Anterior cingulate cortex (tissue), 58 donors: ENCODE measurements at regions not wholly inside any gene's neighbourhood (a gene's known extent, or its start where the extent isn't known, plus 50 kb on each side); places are given as distances from the start of the nearest gene placed in this dataset.
A peak's percentile ranks its signal among the peaks of the same experiment; 100 is the strongest.

Experiments used
- DNase-seq, 58 donors: peaks; one replicate each; lab custom pipeline; 2025; lab: John Stamatoyannopoulos, UW

GRCh38 chr5:68730979-68731654 is 362.7 kb upstream of the SLC30A5 start:
- DNase-seq = no peak

GRCh38 chr5:68732251-68732650 is 361.6 kb upstream of the SLC30A5 start:
- DNase-seq = no peak

GRCh38 chr5:68734781-68735180 is 359.0 kb upstream of the SLC30A5 start:
- DNase-seq = no peak

GRCh38 chr5:68738236-68738635 is 355.6 kb upstream of the SLC30A5 start:
- DNase-seq = peak in 5 of 58 donors; percentile 3 to 32 (median 18)

DNA sequence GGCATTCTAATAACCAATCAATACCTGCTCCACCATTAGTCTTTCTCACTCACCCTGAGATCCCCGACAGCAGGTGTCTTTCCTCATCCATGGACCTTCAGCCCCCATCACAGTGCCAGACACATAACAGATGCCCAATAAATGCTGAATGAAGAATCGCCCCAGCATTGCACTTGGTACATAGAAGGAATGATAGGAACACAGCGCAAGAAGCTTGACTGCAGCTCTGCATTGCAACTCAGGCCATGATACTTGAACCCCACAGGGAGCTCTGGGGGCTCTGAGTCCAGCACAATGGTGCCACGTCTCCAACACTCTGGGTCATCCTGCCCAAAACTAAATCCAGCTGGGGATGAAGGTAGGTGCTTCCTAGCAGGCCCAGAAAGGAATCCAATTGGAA is 355.0 kb upstream of the SLC30A5 start:
- DNase-seq = no peak

- DNase-seq = no peak
Observed at GRCh38 chr5:68739752-68740151, 354.1 kb upstream of the SLC30A5 start.

DNA sequence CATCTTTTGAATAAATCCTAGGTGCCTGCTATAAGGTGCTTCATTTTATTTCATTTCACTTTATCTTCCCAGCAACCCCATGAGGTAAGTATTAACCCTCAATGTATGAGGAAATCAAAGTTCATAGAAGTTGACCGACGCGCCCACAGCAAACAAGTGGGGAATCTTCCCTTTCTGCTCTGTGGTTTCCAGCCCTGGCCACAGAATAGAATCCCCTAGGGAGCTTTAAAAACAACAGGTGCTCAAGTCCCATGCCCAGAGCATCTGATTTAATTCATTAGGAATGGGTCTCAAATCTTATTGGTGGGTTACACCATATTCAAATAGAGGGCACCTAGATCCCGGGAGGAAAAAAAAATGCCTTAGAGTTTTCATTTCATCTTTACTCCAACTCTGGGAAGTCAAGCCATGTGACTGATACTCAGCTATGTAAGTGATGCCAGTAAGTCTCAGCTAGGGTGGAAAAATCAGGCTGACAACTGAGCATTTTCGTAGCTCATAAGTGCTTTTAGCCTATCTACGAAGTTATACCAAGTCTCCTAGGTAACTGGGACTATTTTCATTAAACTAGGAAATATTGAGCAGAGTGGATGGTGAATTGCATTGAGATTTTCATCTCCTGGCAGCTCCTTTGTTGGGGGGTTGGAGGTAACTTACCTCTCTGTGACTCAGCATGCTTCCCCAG is 353.4 kb upstream of the SLC30A5 start:
- no peak for DNase-seq

- no peak for DNase-seq
Observed at GRCh38 chr5:68744206-68744605, 349.6 kb upstream of the SLC30A5 start.

- peak in 13 of 58 donors; percentile 3 to 64 (median 23) for DNase-seq
Observed at GRCh38 chr5:68745448-68745847, 348.4 kb upstream of the SLC30A5 start.

- DNase-seq = no peak
Observed at GRCh38 chr5:68746220-68746619, 347.6 kb upstream of the SLC30A5 start.

DNA sequence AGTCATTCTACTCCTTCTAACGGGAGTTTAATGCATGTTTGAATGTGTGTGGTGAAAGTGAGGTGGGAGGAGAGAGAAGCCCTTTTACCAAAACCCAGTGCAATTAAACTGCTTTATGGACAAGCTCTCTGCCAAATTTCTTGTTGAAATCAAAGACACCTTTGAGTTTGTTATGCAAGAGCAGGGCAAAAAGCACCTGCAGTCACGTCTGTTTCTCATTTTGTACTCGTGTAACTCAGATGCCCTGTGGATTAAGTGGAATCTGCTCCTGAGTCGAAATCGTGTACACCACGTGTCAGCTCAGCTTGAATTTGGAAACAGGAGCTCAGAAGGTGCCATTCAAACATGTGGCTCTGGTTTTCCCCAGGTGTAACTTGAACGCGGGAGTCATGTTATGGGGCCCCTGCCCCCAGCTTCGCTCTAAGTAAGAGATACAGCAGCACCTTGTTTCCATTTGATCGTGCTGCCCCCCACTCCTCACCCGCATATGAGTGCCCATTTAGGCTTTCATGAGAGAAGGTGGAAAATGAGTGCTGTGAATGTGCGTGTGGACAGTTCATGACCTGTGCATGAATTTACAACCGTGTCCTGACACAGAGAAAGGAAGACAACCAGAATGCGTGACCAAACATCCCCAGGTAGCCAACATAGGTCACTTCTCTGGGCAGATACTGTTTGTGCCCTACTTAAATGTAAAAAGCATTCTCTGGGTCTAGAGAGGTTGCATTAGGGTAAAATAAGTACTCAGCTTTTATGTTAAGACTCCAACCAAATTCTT is 347.0 kb upstream of the SLC30A5 start:
- DNase-seq = no peak

DNA sequence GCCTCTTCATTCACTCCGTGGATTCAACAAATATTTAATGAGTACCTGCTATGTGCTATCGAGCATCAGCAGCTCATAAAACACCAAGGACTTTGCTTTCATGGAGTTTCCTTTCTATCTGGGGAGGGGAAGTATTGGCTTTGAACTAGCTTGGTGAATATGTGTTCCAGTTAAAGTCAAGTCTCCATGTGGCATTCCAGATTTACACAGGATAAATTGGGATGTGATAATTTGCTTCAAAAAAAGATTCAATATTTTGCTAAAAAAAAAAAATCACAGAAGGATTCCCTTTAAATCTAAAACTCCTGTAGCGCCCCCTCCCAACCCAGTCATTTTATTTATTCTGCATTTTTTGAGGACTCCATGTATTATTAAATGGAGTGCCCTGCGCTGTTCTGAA is 346.3 kb upstream of the SLC30A5 start:
- no peak for DNase-seq

GRCh38 chr5:68748101-68748500 is 345.7 kb upstream of the SLC30A5 start:
- DNase-seq = no peak

DNA sequence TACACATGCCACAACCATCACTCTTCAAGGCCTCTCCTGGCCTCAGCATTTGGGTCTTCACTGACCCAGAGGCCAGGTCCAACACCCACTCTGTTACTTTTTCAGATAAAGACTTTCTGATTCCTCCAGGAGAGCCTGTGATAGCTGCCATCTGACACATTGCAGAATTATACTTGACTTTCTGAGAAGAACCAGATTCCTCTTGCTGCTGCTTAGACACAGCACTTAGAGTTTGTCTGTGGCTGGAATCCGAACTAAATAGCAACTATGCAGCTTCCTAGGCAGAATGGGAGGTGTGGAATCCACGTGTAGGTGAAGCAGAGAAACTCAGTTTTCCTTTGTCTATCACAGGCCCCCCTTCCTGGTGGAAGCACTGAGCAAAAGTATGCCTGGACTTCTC is 344.7 kb upstream of the SLC30A5 start:
- DNase-seq = no peak

DNA sequence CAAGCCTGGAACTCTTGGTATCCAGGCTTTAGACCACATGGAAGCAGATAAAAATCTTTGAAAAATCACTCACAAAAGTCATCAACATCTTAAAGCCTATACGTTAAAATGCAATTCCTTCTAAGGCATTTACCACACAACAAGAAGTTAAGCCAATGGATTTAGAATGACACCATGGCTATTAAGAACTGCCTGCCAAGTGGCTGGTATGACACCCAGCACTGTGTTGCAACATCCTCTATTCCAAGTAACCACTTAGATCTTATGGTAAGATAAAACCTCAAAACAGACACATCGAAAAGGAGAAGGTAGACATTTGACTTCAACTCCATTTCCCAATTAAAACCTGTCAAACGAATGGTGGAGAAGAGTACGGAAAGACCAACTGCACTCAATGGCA is 344.2 kb upstream of the SLC30A5 start:
- no peak for DNase-seq

DNA sequence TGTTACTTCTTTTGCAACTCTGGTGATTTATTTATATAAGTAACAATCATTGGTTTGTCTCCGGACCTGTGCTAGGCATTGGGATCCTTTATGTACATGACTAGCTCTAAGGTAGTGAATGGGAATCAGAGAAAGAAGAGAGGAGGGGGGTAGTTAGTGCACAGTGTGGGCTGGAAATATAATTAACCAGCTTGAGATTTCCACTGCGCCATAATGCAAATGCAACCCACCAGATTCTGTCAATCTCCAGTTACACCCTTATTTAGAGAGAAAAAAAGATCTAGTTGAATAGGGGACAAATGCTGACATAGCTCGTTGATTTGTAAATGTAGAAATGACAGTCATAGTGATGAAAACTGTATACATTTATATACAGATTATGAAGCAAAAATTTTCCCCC is 342.2 kb upstream of the SLC30A5 start:
- no peak for DNase-seq

DNA sequence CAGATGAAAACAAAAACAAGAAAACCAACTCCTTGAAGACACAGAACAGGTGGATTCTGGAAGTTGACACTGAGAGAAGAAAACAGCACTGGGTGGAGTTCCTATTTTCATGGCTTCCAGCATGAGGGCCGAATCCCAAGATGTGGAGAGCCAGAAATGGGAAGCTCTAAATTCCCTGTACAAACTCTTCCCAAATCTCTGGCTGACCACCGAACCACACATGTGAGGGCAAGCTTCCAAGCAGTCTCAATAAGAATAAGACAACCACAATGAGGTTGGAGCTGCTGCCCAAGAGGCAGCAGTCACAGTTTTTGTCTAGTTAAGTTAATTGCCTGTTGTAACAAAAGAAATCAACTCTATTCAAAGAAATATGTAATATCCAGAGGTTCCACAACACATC is 339.3 kb upstream of the SLC30A5 start:
- no peak for DNase-seq

DNA sequence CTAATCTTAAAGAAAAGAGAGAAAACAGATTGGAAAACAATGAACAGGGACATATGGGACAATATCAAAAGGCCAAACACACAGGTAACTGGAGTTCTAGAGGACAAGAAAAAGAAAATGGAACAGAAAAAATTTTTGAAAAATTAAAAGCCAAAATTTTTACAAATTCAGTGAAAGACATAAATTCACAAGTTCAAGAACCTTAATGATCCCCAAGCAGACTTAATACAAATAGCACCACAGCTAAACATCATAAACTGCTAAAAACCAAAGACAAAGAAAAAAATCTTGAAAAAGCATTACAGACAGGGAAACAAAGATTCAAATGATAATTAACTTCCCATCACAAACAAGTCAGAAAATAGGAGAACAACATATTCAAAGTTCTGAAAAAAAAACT is 338.5 kb upstream of the SLC30A5 start:
- DNase-seq = no peak

- no peak for DNase-seq
Observed at GRCh38 chr5:68757006-68757405, 336.8 kb upstream of the SLC30A5 start.

GRCh38 chr5:68757626-68758212 is 336.1 kb upstream of the SLC30A5 start:
- peak in 1 of 58 donors; percentile 5 for DNase-seq

GRCh38 chr5:68759593-68759992 is 334.2 kb upstream of the SLC30A5 start:
- no peak for DNase-seq
